H1 (cell line): ENCODE measurements at regions not wholly inside any gene's neighbourhood (a gene's known extent, or its start where the extent isn't known, plus 50 kb on each side); places are given as distances from the start of the nearest gene placed in this dataset.

Experiments
- CTCF ChIA-PET: fragments of 300-600 bp; sonication (Branson Sonifier 250); formaldehyde crosslinking; loops from one replicate; lab custom pipeline; 2021; ENCODE audit not compliant: partially characterized antibody; lab: Charles Lee
- POLR2A ChIA-PET: fragments of 300-600 bp; sonication (Branson Sonifier 250); formaldehyde crosslinking; loops from one replicate; lab custom pipeline; 2021; ENCODE audit warnings: inconsistent platforms; ENCODE audit not compliant: partially characterized antibody; lab: Charles Lee
- DNase-seq, 2 experiments: peaks; one replicate each; pipeline versions ENCODE4 v3.0.0 to v3.0.0-alpha.2; 2010 to 2022; ENCODE audit warnings: low spot score in 2 of 2, low read depth in 1 of 2, mixed read lengths in 1 of 2
- FAIRE-seq: peaks from 2 replicates; lab custom pipeline; 2011; peaks lifted over from hg19 to GRCh38; lab: Jason Lieb, UNC
- H2AFZ ChIP-seq: 2 replicates; pipeline ENCODE4 v1.8.1; 2012; ENCODE audit warnings: low read length, inconsistent platforms
- H2AK5ac ChIP-seq: 2 replicates; pipeline ENCODE4 v1.6.1; 2013; ENCODE audit warnings: low read depth, low read length
- H2BK120ac ChIP-seq: replicated peaks from 2 replicates; pipeline ENCODE3; 2013; ENCODE audit warnings: low read depth, low read length, inconsistent platforms
- H2BK12ac ChIP-seq: 2 replicates; pipeline ENCODE4 v1.6.1; 2013; ENCODE audit warnings: low read depth, low read length
- H2BK15ac ChIP-seq: 2 replicates; pipeline ENCODE4 v1.6.1; 2013; ENCODE audit warnings: low read length
- H2BK20ac ChIP-seq: 2 replicates; pipeline ENCODE4 v1.6.1; 2013; ENCODE audit warnings: low read length
- H2BK5ac ChIP-seq: 2 replicates; pipeline ENCODE4 v1.6.1; 2013; ENCODE audit warnings: low read depth, low read length
- H3K14ac ChIP-seq: 2 replicates; pipeline ENCODE4 v1.6.1; 2013; ENCODE audit warnings: inconsistent platforms; ENCODE audit not compliant: insufficient read length
- H3K18ac ChIP-seq: 2 replicates; pipeline ENCODE4 v1.6.1; 2013; ENCODE audit warnings: low read length; ENCODE audit errors: extremely low read depth
- H3K23ac ChIP-seq: 2 replicates; pipeline ENCODE4 v1.6.1; 2013; ENCODE audit warnings: inconsistent platforms; ENCODE audit not compliant: insufficient read length
- H3K23me2 ChIP-seq: 2 replicates; pipeline ENCODE4 v1.6.1; 2013; ENCODE audit warnings: low read depth, low read length
- H3K27ac ChIP-seq: 2 replicates; pipeline ENCODE4 v1.6.1; 2011; ENCODE audit warnings: low read depth, low read length, inconsistent platforms
- H3K27me3 ChIP-seq, 4 experiments: replicated peaks in 1 of 4; 1 replicate in 1 of 4; 2 replicates in 3 of 4; pipeline versions ENCODE4 v1.6.1 to v1.8.1; 2011 to 2013; ENCODE audit warnings: low read length in 3 of 4, mild to moderate bottlenecking in 3 of 4, inconsistent platforms in 2 of 4, mixed read lengths in 2 of 4, moderate library complexity in 1 of 4; ENCODE audit not compliant: control insufficient read depth in 3 of 4, insufficient read depth in 3 of 4; ENCODE audit errors: extremely low read depth in 1 of 4
- H3K36me3 ChIP-seq, 4 experiments: 2 replicates each; pipeline versions ENCODE4 v1.6.1 to v1.8.1; 2011 to 2013; ENCODE audit warnings: mild to moderate bottlenecking in 4 of 4, low read length in 3 of 4, moderate library complexity in 2 of 4, control low read depth in 1 of 4, inconsistent platforms in 1 of 4; ENCODE audit not compliant: insufficient read depth in 4 of 4, control insufficient read depth in 2 of 4
- H3K4ac ChIP-seq: replicated peaks from 2 replicates; pipeline ENCODE3; 2013; ENCODE audit warnings: low read length, low read depth, mixed read lengths, inconsistent platforms; ENCODE audit not compliant: insufficient read length
- H3K4me1 ChIP-seq, 4 experiments: replicated peaks in 1 of 4; 1 replicate in 1 of 4; 2 replicates in 3 of 4; pipeline versions ENCODE4 v1.6.1 to v1.8.1; 2011 to 2013; ENCODE audit warnings: low read length in 3 of 4, inconsistent platforms in 2 of 4, mixed read lengths in 1 of 4; ENCODE audit not compliant: insufficient read depth in 4 of 4, control insufficient read depth in 3 of 4
- H3K4me2 ChIP-seq, 2 experiments: 2 replicates each; pipeline versions ENCODE4 v1.6.1 to v1.8.1; 2011 to 2013; ENCODE audit warnings: low read depth in 2 of 2, low read length in 2 of 2, control low read depth in 1 of 2, inconsistent platforms in 1 of 2, mild to moderate bottlenecking in 1 of 2; ENCODE audit not compliant: insufficient read depth in 1 of 2
- H3K4me3 ChIP-seq, 4 experiments: fragments of 200-600, 300-600 bp in 1 of 4; sonication (generic), shearing (Covaris generic), sonication (Bioruptor Twin) in 1 of 4; 2 replicates each; pipeline versions ENCODE4 v1.5.1 to v1.8.1; 2011 to 2016; ENCODE audit warnings: low read length in 4 of 4, low read depth in 3 of 4, control low read depth in 2 of 4, inconsistent platforms in 2 of 4, mild to moderate bottlenecking in 2 of 4, mixed read lengths in 1 of 4, moderate library complexity in 1 of 4; ENCODE audit not compliant: insufficient read depth in 2 of 4; ENCODE audit errors: extremely low read depth in 1 of 4
- H3K56ac ChIP-seq: replicated peaks from 2 replicates; pipeline ENCODE3; 2013; ENCODE audit warnings: low read depth, mild to moderate bottlenecking, mixed read lengths, low read length, inconsistent platforms; ENCODE audit not compliant: insufficient read length
- H3K79me1 ChIP-seq: 2 replicates; pipeline ENCODE4 v1.6.1; 2013; ENCODE audit warnings: low read depth, low read length, control low read depth
- H3K79me2 ChIP-seq, 2 experiments: 2 replicates each; pipeline versions ENCODE4 v1.6.1 to v1.8.1; 2012 to 2013; ENCODE audit warnings: low read length in 2 of 2, mild to moderate bottlenecking in 2 of 2, inconsistent platforms in 1 of 2; ENCODE audit not compliant: insufficient read depth in 2 of 2, control insufficient read depth in 1 of 2
- H3K9ac ChIP-seq, 4 experiments: replicated peaks in 1 of 4; 1 replicate in 1 of 4; 2 replicates in 3 of 4; pipeline versions ENCODE4 v1.6.1 to v1.8.1; 2011 to 2013; ENCODE audit warnings: low read depth in 3 of 4, low read length in 3 of 4, control low read depth in 2 of 4, mild to moderate bottlenecking in 2 of 4, moderate library complexity in 2 of 4, inconsistent platforms in 1 of 4; ENCODE audit errors: extremely low read depth in 1 of 4
- H3K9me3 ChIP-seq, 2 experiments: 2 replicates each; pipeline versions ENCODE4 v1.6.1 to v1.8.1; 2012 to 2013; ENCODE audit warnings: mild to moderate bottlenecking in 2 of 2, moderate library complexity in 2 of 2, control low read depth in 1 of 2, inconsistent platforms in 1 of 2, low read depth in 1 of 2, low read length in 1 of 2, mixed read lengths in 1 of 2; ENCODE audit not compliant: insufficient read depth in 2 of 2
- H4K20me1 ChIP-seq, 2 experiments: replicated peaks in 1 of 2; 2 replicates each; pipeline versions ENCODE3 to v1.8.1; 2011 to 2013; ENCODE audit warnings: inconsistent platforms in 2 of 2, low read length in 2 of 2, mild to moderate bottlenecking in 1 of 2; ENCODE audit not compliant: insufficient read depth in 2 of 2, control insufficient read depth in 1 of 2
- H4K5ac ChIP-seq: 2 replicates; pipeline ENCODE4 v1.6.1; 2013; ENCODE audit warnings: low read length, low read depth, mixed read lengths, inconsistent platforms; ENCODE audit not compliant: insufficient read length
- H4K8ac ChIP-seq: 2 replicates; pipeline ENCODE4 v1.8.0; 2013; ENCODE audit warnings: mild to moderate bottlenecking, moderate library complexity, low read length, inconsistent platforms; ENCODE audit not compliant: insufficient read depth; ENCODE audit errors: extremely low read depth
- H4K91ac ChIP-seq: replicated peaks from 2 replicates; pipeline ENCODE3; 2013; ENCODE audit warnings: low read length, mixed read lengths, inconsistent platforms; ENCODE audit not compliant: insufficient read length
- WGBS, 2 experiments: shearing (Covaris generic) in 1 of 2; methylation state at CpG; one replicate each; pipeline versions ENCODE4 v1.1.6 to v1.1.7; 2013 to 2015; ENCODE audit warnings: low lambda C conversion rate in 2 of 2, mixed read lengths in 2 of 2, inconsistent platforms in 1 of 2, low coverage in 1 of 2, missing lambda C conversion rate in 1 of 2; ENCODE audit not compliant: insufficient replicate concordance in 2 of 2, insufficient coverage in 1 of 2, insufficient read length in 1 of 2; ENCODE audit errors: extremely low coverage in 1 of 2, missing lambda C conversion rate in 1 of 2; 5-methylcytosine and 5-hydroxymethylcytosine counted together
- TF ChIP-seq, protein P1 (sequence below): fragments of 300-600 bp; sonication (generic); IDR thresholded peaks from 2 replicates; pipeline ENCODE4 v1.7.1; 2012; ENCODE audit warnings: low read length, moderate library complexity, mild to moderate bottlenecking, inconsistent platforms; ENCODE audit not compliant: insufficient replicate concordance

DNA sequence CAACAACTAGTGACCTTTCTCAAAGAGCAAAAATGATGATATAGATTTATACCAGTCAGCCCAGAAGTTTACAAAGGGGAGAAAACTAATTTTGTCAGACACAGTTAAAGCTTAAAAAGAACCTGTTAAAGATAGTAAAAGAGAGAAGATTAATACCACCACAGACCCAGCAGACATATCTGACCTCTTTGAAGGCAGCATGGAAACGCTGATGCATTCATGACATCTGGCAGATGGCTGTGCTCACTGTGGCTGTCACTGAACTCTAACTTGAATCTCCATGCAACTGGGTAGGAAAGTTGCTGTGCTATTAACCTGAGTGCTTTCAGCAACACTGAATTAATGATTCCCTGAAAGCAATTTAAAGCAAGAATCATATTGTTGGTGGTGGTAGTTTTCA is 159.8 kb upstream of the PRDM1 start:
- no peaks in the 10 kb centered on the region for H3K79me2 ChIP-seq
- WGBS, 2 experiments, result 100% methylated on average over 1 of the region's 1 CpG; no CpG with 5 or more reads in 1 of the 2 experiments
- no peaks in the 10 kb centered on the region for H3K4me1 ChIP-seq
- no peak overlapping the region for H2BK15ac ChIP-seq
- H3K27me3 ChIP-seq, result peaks cover 0 to 1% (median 0%) of the 10 kb centered on the region in 4 experiments; a peak in 1 of 7 replicates
- ChIA-PET CTCF (no interaction called here), POLR2A (no interaction called here)
- no peak overlapping the region for H4K5ac ChIP-seq
- H3K9me3 ChIP-seq, result no peaks in the 10 kb centered on the region
- H3K23ac ChIP-seq, result no peak overlapping the region
- H4K20me1 ChIP-seq, result no peaks in the 10 kb centered on the region
- H2BK20ac ChIP-seq, result no peak overlapping the region
- H2BK5ac ChIP-seq, result no peak overlapping the region
- no peak overlapping the region for H3K27ac ChIP-seq
- no peak overlapping the region for H2BK12ac ChIP-seq
- no peaks in the 10 kb centered on the region for H3K23me2 ChIP-seq
- no peak overlapping the region for H3K56ac ChIP-seq
- H2AFZ ChIP-seq, result no peak overlapping the region
- FAIRE-seq (no peak), DNase-seq (no peak)
- no peak overlapping the region for H3K14ac ChIP-seq
- no peaks in the 10 kb centered on the region for H3K79me1 ChIP-seq
- no peak overlapping the region for H3K4ac ChIP-seq
- H3K4me2 ChIP-seq, result no peak overlapping the region
- no peaks in the 10 kb centered on the region for H3K36me3 ChIP-seq
- H2AK5ac ChIP-seq, result no peak overlapping the region
- H3K18ac ChIP-seq, result no peak overlapping the region
- H2BK120ac ChIP-seq, result no peak overlapping the region
- H4K91ac ChIP-seq, result no peak overlapping the region
- H3K9ac ChIP-seq, result no peak overlapping the region
- H3K4me3 ChIP-seq, result no peak overlapping the region
- no peak overlapping the region for H4K8ac ChIP-seq
- TF ChIP-seq, protein P1, sequence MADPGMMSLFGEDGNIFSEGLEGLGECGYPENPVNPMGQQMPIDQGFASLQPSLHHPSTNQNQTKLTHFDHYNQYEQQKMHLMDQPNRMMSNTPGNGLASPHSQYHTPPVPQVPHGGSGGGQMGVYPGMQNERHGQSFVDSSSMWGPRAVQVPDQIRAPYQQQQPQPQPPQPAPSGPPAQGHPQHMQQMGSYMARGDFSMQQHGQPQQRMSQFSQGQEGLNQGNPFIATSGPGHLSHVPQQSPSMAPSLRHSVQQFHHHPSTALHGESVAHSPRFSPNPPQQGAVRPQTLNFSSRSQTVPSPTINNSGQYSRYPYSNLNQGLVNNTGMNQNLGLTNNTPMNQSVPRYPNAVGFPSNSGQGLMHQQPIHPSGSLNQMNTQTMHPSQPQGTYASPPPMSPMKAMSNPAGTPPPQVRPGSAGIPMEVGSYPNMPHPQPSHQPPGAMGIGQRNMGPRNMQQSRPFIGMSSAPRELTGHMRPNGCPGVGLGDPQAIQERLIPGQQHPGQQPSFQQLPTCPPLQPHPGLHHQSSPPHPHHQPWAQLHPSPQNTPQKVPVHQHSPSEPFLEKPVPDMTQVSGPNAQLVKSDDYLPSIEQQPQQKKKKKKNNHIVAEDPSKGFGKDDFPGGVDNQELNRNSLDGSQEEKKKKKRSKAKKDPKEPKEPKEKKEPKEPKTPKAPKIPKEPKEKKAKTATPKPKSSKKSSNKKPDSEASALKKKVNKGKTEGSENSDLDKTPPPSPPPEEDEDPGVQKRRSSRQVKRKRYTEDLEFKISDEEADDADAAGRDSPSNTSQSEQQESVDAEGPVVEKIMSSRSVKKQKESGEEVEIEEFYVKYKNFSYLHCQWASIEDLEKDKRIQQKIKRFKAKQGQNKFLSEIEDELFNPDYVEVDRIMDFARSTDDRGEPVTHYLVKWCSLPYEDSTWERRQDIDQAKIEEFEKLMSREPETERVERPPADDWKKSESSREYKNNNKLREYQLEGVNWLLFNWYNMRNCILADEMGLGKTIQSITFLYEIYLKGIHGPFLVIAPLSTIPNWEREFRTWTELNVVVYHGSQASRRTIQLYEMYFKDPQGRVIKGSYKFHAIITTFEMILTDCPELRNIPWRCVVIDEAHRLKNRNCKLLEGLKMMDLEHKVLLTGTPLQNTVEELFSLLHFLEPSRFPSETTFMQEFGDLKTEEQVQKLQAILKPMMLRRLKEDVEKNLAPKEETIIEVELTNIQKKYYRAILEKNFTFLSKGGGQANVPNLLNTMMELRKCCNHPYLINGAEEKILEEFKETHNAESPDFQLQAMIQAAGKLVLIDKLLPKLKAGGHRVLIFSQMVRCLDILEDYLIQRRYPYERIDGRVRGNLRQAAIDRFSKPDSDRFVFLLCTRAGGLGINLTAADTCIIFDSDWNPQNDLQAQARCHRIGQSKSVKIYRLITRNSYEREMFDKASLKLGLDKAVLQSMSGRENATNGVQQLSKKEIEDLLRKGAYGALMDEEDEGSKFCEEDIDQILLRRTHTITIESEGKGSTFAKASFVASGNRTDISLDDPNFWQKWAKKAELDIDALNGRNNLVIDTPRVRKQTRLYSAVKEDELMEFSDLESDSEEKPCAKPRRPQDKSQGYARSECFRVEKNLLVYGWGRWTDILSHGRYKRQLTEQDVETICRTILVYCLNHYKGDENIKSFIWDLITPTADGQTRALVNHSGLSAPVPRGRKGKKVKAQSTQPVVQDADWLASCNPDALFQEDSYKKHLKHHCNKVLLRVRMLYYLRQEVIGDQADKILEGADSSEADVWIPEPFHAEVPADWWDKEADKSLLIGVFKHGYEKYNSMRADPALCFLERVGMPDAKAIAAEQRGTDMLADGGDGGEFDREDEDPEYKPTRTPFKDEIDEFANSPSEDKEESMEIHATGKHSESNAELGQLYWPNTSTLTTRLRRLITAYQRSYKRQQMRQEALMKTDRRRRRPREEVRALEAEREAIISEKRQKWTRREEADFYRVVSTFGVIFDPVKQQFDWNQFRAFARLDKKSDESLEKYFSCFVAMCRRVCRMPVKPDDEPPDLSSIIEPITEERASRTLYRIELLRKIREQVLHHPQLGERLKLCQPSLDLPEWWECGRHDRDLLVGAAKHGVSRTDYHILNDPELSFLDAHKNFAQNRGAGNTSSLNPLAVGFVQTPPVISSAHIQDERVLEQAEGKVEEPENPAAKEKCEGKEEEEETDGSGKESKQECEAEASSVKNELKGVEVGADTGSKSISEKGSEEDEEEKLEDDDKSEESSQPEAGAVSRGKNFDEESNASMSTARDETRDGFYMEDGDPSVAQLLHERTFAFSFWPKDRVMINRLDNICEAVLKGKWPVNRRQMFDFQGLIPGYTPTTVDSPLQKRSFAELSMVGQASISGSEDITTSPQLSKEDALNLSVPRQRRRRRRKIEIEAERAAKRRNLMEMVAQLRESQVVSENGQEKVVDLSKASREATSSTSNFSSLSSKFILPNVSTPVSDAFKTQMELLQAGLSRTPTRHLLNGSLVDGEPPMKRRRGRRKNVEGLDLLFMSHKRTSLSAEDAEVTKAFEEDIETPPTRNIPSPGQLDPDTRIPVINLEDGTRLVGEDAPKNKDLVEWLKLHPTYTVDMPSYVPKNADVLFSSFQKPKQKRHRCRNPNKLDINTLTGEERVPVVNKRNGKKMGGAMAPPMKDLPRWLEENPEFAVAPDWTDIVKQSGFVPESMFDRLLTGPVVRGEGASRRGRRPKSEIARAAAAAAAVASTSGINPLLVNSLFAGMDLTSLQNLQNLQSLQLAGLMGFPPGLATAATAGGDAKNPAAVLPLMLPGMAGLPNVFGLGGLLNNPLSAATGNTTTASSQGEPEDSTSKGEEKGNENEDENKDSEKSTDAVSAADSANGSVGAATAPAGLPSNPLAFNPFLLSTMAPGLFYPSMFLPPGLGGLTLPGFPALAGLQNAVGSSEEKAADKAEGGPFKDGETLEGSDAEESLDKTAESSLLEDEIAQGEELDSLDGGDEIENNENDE, result no peak
